ENCODE measurements at regions not wholly inside any gene's neighbourhood (a gene's known extent, or its start where the extent isn't known, plus 50 kb on each side); places are given as distances from the start of the nearest gene placed in this dataset.

DNA sequence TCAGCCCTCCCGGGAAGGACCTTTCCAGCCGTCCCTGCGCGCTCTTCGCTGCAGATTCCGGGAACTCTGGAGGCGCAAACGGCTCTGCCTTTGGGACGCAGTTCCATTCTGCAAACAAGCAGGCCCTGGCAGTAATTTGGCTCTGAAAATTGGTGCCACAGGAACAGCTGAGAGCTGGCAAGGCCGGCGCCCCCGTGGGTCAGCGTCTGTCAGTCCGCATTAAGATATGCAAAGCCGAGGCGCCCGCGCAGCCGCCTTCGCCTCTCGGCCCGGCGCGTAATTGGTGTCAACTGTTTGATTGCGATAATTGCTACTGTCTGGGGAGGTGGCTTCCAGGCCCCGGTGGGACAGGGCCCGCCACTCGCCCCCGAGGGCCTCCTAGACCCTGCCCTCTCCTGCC, 73.6 kb downstream of the NCR2 start:
- Histone ChIP-seq H3K36me3 (no peaks in the 10 kb centered on the region), H3K4me1 (peaks cover 0 to 13% of the 10 kb centered on the region in 2 donors), H3K4me3 (replicated peaks in 1 of 3) (no peak overlapping the region), H3K27me3 (no peaks in the 10 kb centered on the region), H3K9me3 (no peaks in the 10 kb centered on the region), H3K27ac (no peak overlapping the region)
- intact Hi-C loops (cut with DNase I) = no loop called here
- no peak for TF ChIP-seq POLR2A (IDR thresholded peaks at IDR 0.05)
- TF ChIP-seq, protein P1, sequence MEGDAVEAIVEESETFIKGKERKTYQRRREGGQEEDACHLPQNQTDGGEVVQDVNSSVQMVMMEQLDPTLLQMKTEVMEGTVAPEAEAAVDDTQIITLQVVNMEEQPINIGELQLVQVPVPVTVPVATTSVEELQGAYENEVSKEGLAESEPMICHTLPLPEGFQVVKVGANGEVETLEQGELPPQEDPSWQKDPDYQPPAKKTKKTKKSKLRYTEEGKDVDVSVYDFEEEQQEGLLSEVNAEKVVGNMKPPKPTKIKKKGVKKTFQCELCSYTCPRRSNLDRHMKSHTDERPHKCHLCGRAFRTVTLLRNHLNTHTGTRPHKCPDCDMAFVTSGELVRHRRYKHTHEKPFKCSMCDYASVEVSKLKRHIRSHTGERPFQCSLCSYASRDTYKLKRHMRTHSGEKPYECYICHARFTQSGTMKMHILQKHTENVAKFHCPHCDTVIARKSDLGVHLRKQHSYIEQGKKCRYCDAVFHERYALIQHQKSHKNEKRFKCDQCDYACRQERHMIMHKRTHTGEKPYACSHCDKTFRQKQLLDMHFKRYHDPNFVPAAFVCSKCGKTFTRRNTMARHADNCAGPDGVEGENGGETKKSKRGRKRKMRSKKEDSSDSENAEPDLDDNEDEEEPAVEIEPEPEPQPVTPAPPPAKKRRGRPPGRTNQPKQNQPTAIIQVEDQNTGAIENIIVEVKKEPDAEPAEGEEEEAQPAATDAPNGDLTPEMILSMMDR (IDR thresholded peaks at IDR 0.05) = no peak
- WGBS, 2 donors = 82 to 89% methylated on average over 29 of the region's 29 CpGs
- no peak for DNase-seq

DNA sequence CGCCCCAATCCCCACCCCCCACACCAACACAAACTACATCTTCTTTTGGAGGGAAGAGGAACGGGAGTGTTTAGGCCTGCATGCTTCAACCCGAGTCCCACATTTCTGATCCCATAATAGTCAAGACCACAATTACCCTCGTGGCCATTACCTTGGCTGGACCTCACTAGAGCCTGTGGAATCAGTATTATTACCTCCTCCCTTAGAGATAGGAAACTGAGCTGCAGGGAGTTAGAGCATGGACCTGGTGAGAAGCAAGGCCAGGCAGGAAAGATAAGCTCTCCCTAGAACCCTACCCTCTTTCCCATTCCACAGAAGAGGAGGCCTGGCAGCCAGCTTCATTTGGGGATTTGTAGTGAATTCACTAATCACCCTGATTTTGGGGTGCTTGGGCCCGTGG, 74.1 kb downstream of the NCR2 start:
- WGBS, 2 donors = 92 to 93% methylated on average over 4 to 5 of the region's 5 CpGs
- no peak for DNase-seq
- TF ChIP-seq POLR2A (IDR thresholded peaks at IDR 0.05) = no peak
- TF ChIP-seq, protein P1 (IDR thresholded peaks at IDR 0.05) = no peak
- Histone ChIP-seq H3K9me3 (no peaks in the 10 kb centered on the region), H3K4me3 (replicated peaks in 1 of 3) (no peak overlapping the region), H3K36me3 (no peaks in the 10 kb centered on the region), H3K27ac (no peak overlapping the region), H3K27me3 (no peaks in the 10 kb centered on the region), H3K4me1 (peaks cover 0 to 13% of the 10 kb centered on the region in 2 donors)
- intact Hi-C loops (cut with DNase I) = no loop called here

DNA sequence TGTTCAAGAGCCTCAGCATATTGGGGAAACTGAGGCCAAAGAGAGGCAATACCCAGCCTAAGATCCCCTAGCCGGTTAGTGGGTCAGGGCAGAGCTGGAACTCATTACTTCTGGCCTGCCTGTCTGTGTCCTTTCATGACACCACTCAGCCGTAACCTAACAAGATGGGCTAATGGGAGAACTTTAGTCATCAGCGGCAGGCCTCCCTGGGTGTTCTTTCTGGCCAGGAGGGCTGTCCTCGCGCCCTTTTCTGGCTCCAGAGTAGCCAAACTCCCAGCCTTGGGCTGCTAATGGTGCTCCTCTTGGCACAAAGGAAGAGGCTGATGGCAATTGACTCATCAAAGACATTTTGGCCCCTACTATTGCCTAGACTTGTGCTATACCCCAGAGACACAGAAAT, 76.6 kb downstream of the NCR2 start:
- Histone ChIP-seq H3K4me1 (peaks cover 0 to 8% of the 10 kb centered on the region in 2 donors), H3K4me3 (replicated peaks in 1 of 3) (no peak overlapping the region), H3K27ac (no peak overlapping the region), H3K9me3 (no peaks in the 10 kb centered on the region), H3K36me3 (no peaks in the 10 kb centered on the region), H3K27me3 (no peaks in the 10 kb centered on the region)
- intact Hi-C loops (cut with DNase I) = no loop called here
- no peak for TF ChIP-seq POLR2A (IDR thresholded peaks at IDR 0.05)
- TF ChIP-seq, protein P1 (IDR thresholded peaks at IDR 0.05) = no peak
- WGBS, 2 donors = 80 to 92% methylated on average over 4 of the region's 5 CpGs
- DNase-seq = peak; percentile 24 to 31

DNA sequence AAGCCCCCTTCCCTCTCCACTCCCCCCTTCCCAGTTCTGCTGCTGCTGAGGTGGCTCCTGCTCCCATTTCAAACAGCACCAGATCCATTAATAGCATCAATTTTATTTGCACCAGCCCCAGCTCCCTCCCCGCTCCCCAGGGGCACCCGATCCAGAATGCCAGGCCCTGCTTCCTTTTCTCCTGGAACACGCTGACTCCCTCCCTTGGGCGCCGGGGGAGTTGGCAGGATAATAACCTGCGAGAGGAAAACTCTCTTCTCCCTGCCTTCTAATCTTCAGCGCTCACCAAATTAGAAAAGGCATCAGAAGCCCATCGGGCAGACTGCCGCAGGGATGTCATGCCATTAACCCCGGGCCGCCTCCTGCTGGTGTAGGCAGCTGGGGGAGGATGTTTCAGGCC, 77.8 kb downstream of the NCR2 start:
- 68 to 72% methylated on average over 11 of the region's 11 CpGs for WGBS, 2 donors

DNA sequence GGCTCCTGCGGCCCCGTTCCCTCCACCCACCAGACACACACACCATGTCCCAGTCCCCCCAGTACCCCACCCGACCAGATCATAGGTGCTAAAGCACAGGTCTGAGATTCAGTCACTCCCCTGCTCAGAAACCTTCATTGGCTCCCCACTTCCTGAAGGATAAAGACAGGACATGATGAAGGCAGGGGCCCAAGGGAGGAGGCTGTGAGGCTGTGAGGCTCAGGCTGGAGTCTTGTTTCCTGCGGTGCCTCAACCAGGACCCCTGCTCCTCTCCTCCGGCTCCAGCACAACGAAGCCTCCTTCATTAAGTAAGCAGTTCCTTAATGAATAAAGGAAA, 81.1 kb downstream of the NCR2 start:
- intact Hi-C loops (cut with DNase I) = no loop called here
- Histone ChIP-seq H3K4me3 (replicated peaks in 1 of 3) (no peak overlapping the region), H3K4me1 (peaks cover 0 to 8% of the 10 kb centered on the region in 2 donors), H3K27me3 (no peaks in the 10 kb centered on the region), H3K36me3 (no peaks in the 10 kb centered on the region), H3K9me3 (no peaks in the 10 kb centered on the region), H3K27ac (no peak overlapping the region)
- no peak for DNase-seq
- no peak for TF ChIP-seq POLR2A (IDR thresholded peaks at IDR 0.05)
- TF ChIP-seq, protein P1 (IDR thresholded peaks at IDR 0.05) = no peak
- WGBS, 2 donors = 57 to 59% methylated on average over 6 of the region's 6 CpGs

More for the DNA sequence above, 77.8 kb downstream of the NCR2 start:
- Histone ChIP-seq H3K4me1 (peaks cover 0 to 6% of the 10 kb centered on the region in 2 donors), H3K27me3 (no peaks in the 10 kb centered on the region), H3K36me3 (no peaks in the 10 kb centered on the region), H3K27ac (no peak overlapping the region), H3K4me3 (replicated peaks in 1 of 3) (no peak overlapping the region), H3K9me3 (no peaks in the 10 kb centered on the region)
- DNase-seq = no peak
- TF ChIP-seq, protein P1 (IDR thresholded peaks at IDR 0.05) = no peak
- TF ChIP-seq POLR2A (IDR thresholded peaks at IDR 0.05) = no peak
- intact Hi-C loops (cut with DNase I) = no loop called here
